Bronchial epithelial cell (primary cell): ENCODE measurements at regions not wholly inside any gene's neighbourhood (a gene's known extent, or its start where the extent isn't known, plus 50 kb on each side); places are given as distances from the start of the nearest gene placed in this dataset.

ENCODE experiments used
- DNase-seq: peaks from one replicate; pipeline ENCODE4 v3.0.0-alpha.2; 2010; ENCODE audit warnings: low read depth
- FAIRE-seq: peaks from 2 replicates; lab custom pipeline; 2011; peaks lifted over from hg19 to GRCh38; lab: Jason Lieb, UNC
- H3K27me3 ChIP-seq: 2 replicates; pipeline ENCODE4 v1.5.1; 2011; ENCODE audit warnings: low read length; ENCODE audit not compliant: control insufficient read depth, insufficient read depth
- H3K36me3 ChIP-seq: 2 replicates; pipeline ENCODE4 v1.5.1; 2011; ENCODE audit warnings: low read length; ENCODE audit not compliant: control insufficient read depth, insufficient read depth
- H3K4me3 ChIP-seq: 2 replicates; pipeline ENCODE4 v1.5.1; 2011; ENCODE audit warnings: mild to moderate bottlenecking, low read depth, low read length, control low read depth
- TF ChIP-seq, protein P1 (sequence below): IDR thresholded peaks from 2 replicates; pipeline ENCODE4 v1.5.1; 2011; ENCODE audit warnings: mild to moderate bottlenecking, moderate library complexity, low read length, control low read depth, inconsistent platforms; ENCODE audit not compliant: insufficient read depth, severe bottlenecking

GRCh38 chr5:123929055-123929474 lies 417.1 kb downstream of the CSNK1G3 start:
- FAIRE-seq, result no peak
- no peaks in the 10 kb centered on the region for H3K27me3 ChIP-seq
- H3K36me3 ChIP-seq, result no peaks in the 10 kb centered on the region
- DNase-seq, result no peak
- TF ChIP-seq, protein P1, sequence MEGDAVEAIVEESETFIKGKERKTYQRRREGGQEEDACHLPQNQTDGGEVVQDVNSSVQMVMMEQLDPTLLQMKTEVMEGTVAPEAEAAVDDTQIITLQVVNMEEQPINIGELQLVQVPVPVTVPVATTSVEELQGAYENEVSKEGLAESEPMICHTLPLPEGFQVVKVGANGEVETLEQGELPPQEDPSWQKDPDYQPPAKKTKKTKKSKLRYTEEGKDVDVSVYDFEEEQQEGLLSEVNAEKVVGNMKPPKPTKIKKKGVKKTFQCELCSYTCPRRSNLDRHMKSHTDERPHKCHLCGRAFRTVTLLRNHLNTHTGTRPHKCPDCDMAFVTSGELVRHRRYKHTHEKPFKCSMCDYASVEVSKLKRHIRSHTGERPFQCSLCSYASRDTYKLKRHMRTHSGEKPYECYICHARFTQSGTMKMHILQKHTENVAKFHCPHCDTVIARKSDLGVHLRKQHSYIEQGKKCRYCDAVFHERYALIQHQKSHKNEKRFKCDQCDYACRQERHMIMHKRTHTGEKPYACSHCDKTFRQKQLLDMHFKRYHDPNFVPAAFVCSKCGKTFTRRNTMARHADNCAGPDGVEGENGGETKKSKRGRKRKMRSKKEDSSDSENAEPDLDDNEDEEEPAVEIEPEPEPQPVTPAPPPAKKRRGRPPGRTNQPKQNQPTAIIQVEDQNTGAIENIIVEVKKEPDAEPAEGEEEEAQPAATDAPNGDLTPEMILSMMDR, result no peak
- no peak overlapping the region for H3K4me3 ChIP-seq

GRCh38 chr5:123928401-123928800 lies 416.4 kb downstream of the CSNK1G3 start:
- Histone ChIP-seq H3K4me3 (no peak overlapping the region), H3K27me3 (no peaks in the 10 kb centered on the region), H3K36me3 (no peaks in the 10 kb centered on the region)
- FAIRE-seq (no peak), DNase-seq (no peak)
- TF ChIP-seq, protein P1, result no peak

GRCh38 chr5:123921193-123921592 lies 409.2 kb downstream of the CSNK1G3 start:
- TF ChIP-seq, protein P1, result no peak
- FAIRE-seq (no peak), DNase-seq (no peak)
- H3K4me3 ChIP-seq, result no peak overlapping the region
- no peaks in the 10 kb centered on the region for H3K27me3 ChIP-seq
- H3K36me3 ChIP-seq, result no peaks in the 10 kb centered on the region

GRCh38 chr5:123916345-123917121 lies 404.6 kb downstream of the CSNK1G3 start:
- DNase-seq, result peak; percentile 70
- Histone ChIP-seq H3K27me3 (no peaks in the 10 kb centered on the region), H3K4me3 (no peak overlapping the region), H3K36me3 (no peaks in the 10 kb centered on the region)
- FAIRE-seq, result no peak
- TF ChIP-seq, protein P1, result no peak

- no peak for FAIRE-seq
- H3K27me3 ChIP-seq, result no peaks in the 10 kb centered on the region
Measured at GRCh38 chr5:123914333-123914732, 402.4 kb downstream of the CSNK1G3 start.

More at GRCh38 chr5:123914333-123914732, 402.4 kb downstream of the CSNK1G3 start:
- no peak overlapping the region for H3K4me3 ChIP-seq
- TF ChIP-seq, protein P1, result no peak
- H3K36me3 ChIP-seq, result no peaks in the 10 kb centered on the region
- no peak for DNase-seq
